ENCODE measurements at regions not wholly inside any gene's neighbourhood (a gene's known extent, or its start where the extent isn't known, plus 50 kb on each side); places are given as distances from the start of the nearest gene placed in this dataset.

GRCh38 chr2:3899536-3900155, 196.3 kb downstream of the DCDC2C start:
- TF ChIP-seq, protein P1, sequence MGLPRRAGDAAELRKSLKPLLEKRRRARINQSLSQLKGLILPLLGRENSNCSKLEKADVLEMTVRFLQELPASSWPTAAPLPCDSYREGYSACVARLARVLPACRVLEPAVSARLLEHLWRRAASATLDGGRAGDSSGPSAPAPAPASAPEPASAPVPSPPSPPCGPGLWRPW (IDR thresholded peaks at IDR 0.05): no peak
- TF ChIP-seq RAD21 (conservative IDR thresholded peaks at IDR 0.05 in 1 of 2, IDR thresholded peaks at IDR 0.05 in 1 of 2) (no peak), ZSCAN20 (CRISPR knock-in tag; IDR thresholded peaks at IDR 0.05) (no peak), EHF (CRISPR knock-in tag; IDR thresholded peaks at IDR 0.05) (no peak), NR3C1 (IDR thresholded peaks at IDR 0.05) (no peak), JUN (IDR thresholded peaks at IDR 0.05) (no peak), CBX2 (IDR thresholded peaks at IDR 0.05; ENCODE audit: borderline replicate concordance, low read depth) (no peak), HDAC2 (IDR thresholded peaks at IDR 0.05) (no peak), POLR2AphosphoS2 (conservative IDR thresholded peaks at IDR 0.05; ENCODE audit: low read length) (no peak), BCL3 (IDR thresholded peaks at IDR 0.05) (no peak), CEBPB (IDR thresholded peaks at IDR 0.05) (no peak), CBX8 (IDR thresholded peaks at IDR 0.05) (no peak), RFX5 (IDR thresholded peaks at IDR 0.05) (no peak)
- TF ChIP-seq, protein P2, sequence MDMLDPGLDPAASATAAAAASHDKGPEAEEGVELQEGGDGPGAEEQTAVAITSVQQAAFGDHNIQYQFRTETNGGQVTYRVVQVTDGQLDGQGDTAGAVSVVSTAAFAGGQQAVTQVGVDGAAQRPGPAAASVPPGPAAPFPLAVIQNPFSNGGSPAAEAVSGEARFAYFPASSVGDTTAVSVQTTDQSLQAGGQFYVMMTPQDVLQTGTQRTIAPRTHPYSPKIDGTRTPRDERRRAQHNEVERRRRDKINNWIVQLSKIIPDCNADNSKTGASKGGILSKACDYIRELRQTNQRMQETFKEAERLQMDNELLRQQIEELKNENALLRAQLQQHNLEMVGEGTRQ (IDR thresholded peaks at IDR 0.05): no peak
- ChIA-PET CTCF (no interaction called here), POLR2A (no interaction called here)
- Histone ChIP-seq H3K4me3 (no peak overlapping the region), H3K4me2 (no peak overlapping the region), H3K9me3 (no peaks in the 10 kb centered on the region), H3K4me1 (no peaks in the 10 kb centered on the region), H3K27ac (no peak overlapping the region)
- FAIRE-seq (no peak), DNase-seq (ENCODE audit: low read depth in 1 of 2, low spot score in 1 of 2) (no peak), ATAC-seq (no peak)
- WGBS (ENCODE audit: missing lambda C conversion rate): 0% methylated on average over 4 of the region's 4 CpGs

- no peak for TF ChIP-seq RCOR1 (IDR thresholded peaks at IDR 0.05; ENCODE audit: low read depth, low read length)
- no peak for TF ChIP-seq BHLHE40 (IDR thresholded peaks at IDR 0.05; ENCODE audit: low read depth, low read length)
- no peak for TF ChIP-seq POLR2AphosphoS2 (conservative IDR thresholded peaks at IDR 0.05; ENCODE audit: low read length)
Observed at GRCh38 chr2:3902131-3902530, 198.8 kb downstream of the DCDC2C start.

DNA sequence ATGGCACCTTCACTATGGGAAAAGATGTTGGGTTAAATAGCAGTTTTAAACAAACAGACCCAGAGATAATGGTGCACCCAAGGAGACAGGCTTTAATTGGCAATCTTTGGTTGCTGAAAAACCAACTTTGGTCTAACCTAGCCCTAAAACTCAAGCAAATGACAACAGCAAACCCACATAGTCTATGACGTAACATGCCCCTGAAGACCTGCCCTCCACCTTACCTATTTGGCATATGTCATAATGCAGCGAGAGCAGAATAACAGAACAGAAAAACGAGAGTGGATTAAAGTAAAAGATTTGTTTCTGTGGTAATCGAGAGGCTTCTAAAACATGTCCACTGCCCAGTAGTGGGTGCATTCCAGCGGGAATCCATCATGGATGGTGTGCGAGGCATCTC, 200.7 kb downstream of the DCDC2C start:
- 5% methylated on average over 6 of the region's 6 CpGs for WGBS (ENCODE audit: missing lambda C conversion rate)
- ATAC-seq: no peak
- no peak for TF ChIP-seq RFX5 (IDR thresholded peaks at IDR 0.05)
- TF ChIP-seq FOXS1 (CRISPR knock-in tag; IDR thresholded peaks at IDR 0.05): no peak
- TF ChIP-seq, protein P3, sequence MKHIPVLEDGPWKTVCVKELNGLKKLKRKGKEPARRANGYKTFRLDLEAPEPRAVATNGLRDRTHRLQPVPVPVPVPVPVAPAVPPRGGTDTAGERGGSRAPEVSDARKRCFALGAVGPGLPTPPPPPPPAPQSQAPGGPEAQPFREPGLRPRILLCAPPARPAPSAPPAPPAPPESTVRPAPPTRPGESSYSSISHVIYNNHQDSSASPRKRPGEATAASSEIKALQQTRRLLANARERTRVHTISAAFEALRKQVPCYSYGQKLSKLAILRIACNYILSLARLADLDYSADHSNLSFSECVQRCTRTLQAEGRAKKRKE (CRISPR knock-in tag; IDR thresholded peaks at IDR 0.05; ENCODE audit: low read depth): no peak
- no peak for TF ChIP-seq ZNF302 (CRISPR knock-in tag; IDR thresholded peaks at IDR 0.05)
- no peak for TF ChIP-seq ZC3H11A (IDR thresholded peaks at IDR 0.05)
- TF ChIP-seq NPAS2 (CRISPR knock-in tag; IDR thresholded peaks at IDR 0.05; ENCODE audit: borderline replicate concordance): no peak
- Histone ChIP-seq H3K27ac (no peak overlapping the region), H3K4me2 (no peak overlapping the region), H3K4me1 (no peaks in the 10 kb centered on the region), H3K9me3 (peaks cover 5% of the 10 kb centered on the region; the same call in 2 of the 3 replicates), H3K4me3 (no peak overlapping the region)
- no peak for FAIRE-seq
- DNase-seq (ENCODE audit: low read depth in 1 of 2, low spot score in 1 of 2): no peak
- CTCF ChIA-PET: no interaction called here
- POLR2A ChIA-PET: no interaction called here

More at GRCh38 chr2:3902131-3902530, 198.8 kb downstream of the DCDC2C start:
- ChIA-PET POLR2A (no interaction called here), CTCF (no interaction called here)
- no peak overlapping the region for H3K27ac ChIP-seq
- H3K4me2 ChIP-seq: no peak overlapping the region
- DNase-seq (ENCODE audit: low read depth in 1 of 2, low spot score in 1 of 2) (no peak), FAIRE-seq (no peak), ATAC-seq (no peak)
- WGBS (ENCODE audit: missing lambda C conversion rate): 38% methylated on average over 8 of the region's 8 CpGs
- H3K9me3 ChIP-seq: no peaks in the 10 kb centered on the region
- no peak overlapping the region for H3K4me3 ChIP-seq
- no peaks in the 10 kb centered on the region for H3K4me1 ChIP-seq
